ENCODE measurements at regions not wholly inside any gene's neighbourhood (a gene's known extent, or its start where the extent isn't known, plus 50 kb on each side); places are given as distances from the start of the nearest gene placed in this dataset.

- Histone ChIP-seq H3K9me3 (ENCODE audit: control insufficient read depth, insufficient read depth, low read length) (no peaks in the 10 kb centered on the region), H3K27me3 (ENCODE audit: control insufficient read depth, insufficient read depth, low read length) (no peaks in the 10 kb centered on the region), H3K4me3 (ENCODE audit: low read depth, low read length) (no peak overlapping the region), H3K27ac (ENCODE audit: low read depth, low read length) (no peak overlapping the region)
- POLR2A ChIA-PET: no interaction called here
- no peak for DNase-seq (ENCODE audit: low read depth, low spot score)
- CTCF ChIA-PET: no interaction called here
- TF ChIP-seq, protein P1, sequence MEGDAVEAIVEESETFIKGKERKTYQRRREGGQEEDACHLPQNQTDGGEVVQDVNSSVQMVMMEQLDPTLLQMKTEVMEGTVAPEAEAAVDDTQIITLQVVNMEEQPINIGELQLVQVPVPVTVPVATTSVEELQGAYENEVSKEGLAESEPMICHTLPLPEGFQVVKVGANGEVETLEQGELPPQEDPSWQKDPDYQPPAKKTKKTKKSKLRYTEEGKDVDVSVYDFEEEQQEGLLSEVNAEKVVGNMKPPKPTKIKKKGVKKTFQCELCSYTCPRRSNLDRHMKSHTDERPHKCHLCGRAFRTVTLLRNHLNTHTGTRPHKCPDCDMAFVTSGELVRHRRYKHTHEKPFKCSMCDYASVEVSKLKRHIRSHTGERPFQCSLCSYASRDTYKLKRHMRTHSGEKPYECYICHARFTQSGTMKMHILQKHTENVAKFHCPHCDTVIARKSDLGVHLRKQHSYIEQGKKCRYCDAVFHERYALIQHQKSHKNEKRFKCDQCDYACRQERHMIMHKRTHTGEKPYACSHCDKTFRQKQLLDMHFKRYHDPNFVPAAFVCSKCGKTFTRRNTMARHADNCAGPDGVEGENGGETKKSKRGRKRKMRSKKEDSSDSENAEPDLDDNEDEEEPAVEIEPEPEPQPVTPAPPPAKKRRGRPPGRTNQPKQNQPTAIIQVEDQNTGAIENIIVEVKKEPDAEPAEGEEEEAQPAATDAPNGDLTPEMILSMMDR (IDR thresholded peaks at IDR 0.05; ENCODE audit: low read depth, low read length): no peak
Observed at GRCh38 chr9:90033028-90033650, 428.3 kb downstream of the GADD45G start.

DNA sequence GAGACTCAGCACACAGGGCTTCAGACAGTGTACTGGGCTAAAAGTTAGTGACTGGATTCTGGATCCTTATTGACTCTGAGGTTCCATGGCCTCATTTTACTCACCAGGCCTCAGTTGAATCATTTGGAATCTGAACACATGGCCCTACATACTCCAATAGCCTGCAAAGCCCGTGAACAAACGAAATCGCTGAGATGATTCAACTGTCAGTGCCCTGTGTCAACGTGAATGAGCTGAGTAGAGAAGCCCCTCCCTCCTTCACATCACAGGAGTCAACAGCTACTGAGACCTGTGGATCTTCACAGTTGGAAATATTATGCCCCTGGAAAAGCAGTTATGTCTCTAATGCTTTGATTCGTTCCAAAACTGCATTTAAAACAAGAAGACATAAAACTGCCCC lies 429.3 kb downstream of the GADD45G start:
- H3K4me3 ChIP-seq (ENCODE audit: low read depth, low read length): no peak overlapping the region
- H3K27me3 ChIP-seq (ENCODE audit: control insufficient read depth, insufficient read depth, low read length): no peaks in the 10 kb centered on the region
- ChIA-PET CTCF (no interaction called here), POLR2A (no interaction called here)
- no peak for DNase-seq (ENCODE audit: low read depth, low spot score)
- no peaks in the 10 kb centered on the region for H3K9me3 ChIP-seq (ENCODE audit: control insufficient read depth, insufficient read depth, low read length)
- TF ChIP-seq, protein P1 (IDR thresholded peaks at IDR 0.05; ENCODE audit: low read depth, low read length): no peak
- no peak overlapping the region for H3K27ac ChIP-seq (ENCODE audit: low read depth, low read length)

DNA sequence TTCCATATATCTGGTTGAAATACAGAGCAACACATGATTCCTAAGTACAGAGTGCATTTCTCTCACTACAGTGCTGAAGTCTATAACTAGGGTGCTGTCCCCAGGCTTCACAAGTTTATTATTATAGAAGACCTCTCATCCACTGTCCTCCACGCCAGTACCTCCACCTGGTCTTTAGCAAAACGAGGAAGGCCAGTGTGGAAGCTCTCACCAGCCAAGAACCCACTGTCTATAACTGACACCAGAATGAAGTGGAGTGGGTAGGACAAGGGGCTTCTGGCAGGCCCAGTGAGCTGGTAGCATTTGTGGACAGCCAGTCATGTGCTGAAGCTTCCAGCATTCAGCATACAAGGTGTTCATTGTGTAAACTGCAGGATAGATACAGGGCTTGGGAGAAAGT lies 430.7 kb downstream of the GADD45G start:
- Histone ChIP-seq H3K4me3 (ENCODE audit: low read depth, low read length) (no peak overlapping the region), H3K27ac (ENCODE audit: low read depth, low read length) (no peak overlapping the region), H3K27me3 (ENCODE audit: control insufficient read depth, insufficient read depth, low read length) (no peaks in the 10 kb centered on the region), H3K9me3 (ENCODE audit: control insufficient read depth, insufficient read depth, low read length) (no peaks in the 10 kb centered on the region)
- no peak for DNase-seq (ENCODE audit: low read depth, low spot score)
- TF ChIP-seq, protein P1 (IDR thresholded peaks at IDR 0.05; ENCODE audit: low read depth, low read length): no peak
- CTCF ChIA-PET: no interaction called here
- POLR2A ChIA-PET: no interaction called here

GRCh38 chr9:90037146-90037797 lies 432.5 kb downstream of the GADD45G start:
- ChIA-PET POLR2A (no interaction called here), CTCF (no interaction called here)
- H3K4me3 ChIP-seq (ENCODE audit: low read depth, low read length): no peak overlapping the region
- TF ChIP-seq, protein P1 (IDR thresholded peaks at IDR 0.05; ENCODE audit: low read depth, low read length): no peak
- H3K9me3 ChIP-seq (ENCODE audit: control insufficient read depth, insufficient read depth, low read length): no peaks in the 10 kb centered on the region
- no peaks in the 10 kb centered on the region for H3K27me3 ChIP-seq (ENCODE audit: control insufficient read depth, insufficient read depth, low read length)
- no peak overlapping the region for H3K27ac ChIP-seq (ENCODE audit: low read depth, low read length)
- no peak for DNase-seq (ENCODE audit: low read depth, low spot score)

DNA sequence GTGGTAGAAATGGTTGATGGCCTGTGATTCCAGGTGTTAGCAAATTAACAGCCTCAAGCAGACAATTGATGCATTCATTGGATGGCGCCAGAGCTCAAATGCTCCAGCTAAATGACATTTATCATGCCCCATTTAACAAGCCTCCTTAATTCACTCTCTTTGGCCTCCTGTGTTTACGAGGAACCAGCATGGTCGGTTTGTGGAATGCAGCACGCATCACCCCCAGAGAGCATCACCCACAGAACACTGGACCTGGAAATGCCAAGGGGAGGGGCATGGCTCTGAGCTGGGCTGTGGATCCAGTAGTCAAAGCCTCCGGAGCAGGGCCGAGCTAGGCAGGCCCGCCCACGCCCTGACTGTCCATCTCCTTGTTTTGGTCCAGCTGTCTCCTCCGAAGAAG lies 434.0 kb downstream of the GADD45G start:
- POLR2A ChIA-PET: no interaction called here
- Histone ChIP-seq H3K27me3 (ENCODE audit: control insufficient read depth, insufficient read depth, low read length) (no peaks in the 10 kb centered on the region), H3K4me3 (ENCODE audit: low read depth, low read length) (no peak overlapping the region), H3K9me3 (ENCODE audit: control insufficient read depth, insufficient read depth, low read length) (no peaks in the 10 kb centered on the region), H3K27ac (ENCODE audit: low read depth, low read length) (no peak overlapping the region)
- DNase-seq (ENCODE audit: low read depth, low spot score): no peak
- CTCF ChIA-PET: no interaction called here
- TF ChIP-seq, protein P1 (IDR thresholded peaks at IDR 0.05; ENCODE audit: low read depth, low read length): no peak

Data from AG04450 (cell line).